PC-3 (cell line): ENCODE measurements at regions not wholly inside any gene's neighbourhood (a gene's known extent, or its start where the extent isn't known, plus 50 kb on each side); places are given as distances from the start of the nearest gene placed in this dataset.

ENCODE experiments used
- EZH2 ChIP-seq: fragments of 300-600 bp; sonication (generic); IDR thresholded peaks from one replicate; pipeline ENCODE4 v1.6.1; 2017; ENCODE audit warnings: antibody characterized with exemption, mild to moderate bottlenecking, low read length; ENCODE audit not compliant: unreplicated experiment
- TF ChIP-seq, protein P1 (sequence below): fragments of 300-600 bp; sonication (generic); conservative IDR thresholded peaks from 2 replicates; pipeline ENCODE4 v1.5.1; 2017; ENCODE audit warnings: antibody characterized with exemption, low read depth, mild to moderate bottlenecking, low read length

DNA sequence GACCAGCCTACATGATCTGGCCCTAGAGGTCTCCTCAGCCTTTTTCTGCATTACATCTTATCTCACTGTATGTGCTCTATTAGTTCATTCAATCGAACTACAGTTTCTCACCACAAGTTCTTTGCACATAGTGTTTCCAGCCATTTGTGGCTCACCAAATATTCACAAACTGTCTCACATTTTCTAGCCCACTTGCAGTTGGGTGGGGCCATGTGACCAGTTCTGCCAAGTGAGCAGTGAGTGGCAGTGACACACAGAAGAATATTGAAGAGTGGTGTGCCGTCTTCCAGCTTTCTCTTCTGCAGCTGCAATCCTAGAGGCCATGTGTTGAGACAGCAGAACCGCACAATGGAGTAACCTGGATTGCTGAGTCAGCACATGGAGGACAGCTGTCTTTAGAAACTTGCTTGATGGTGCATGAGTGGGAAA is 103.2 kb upstream of the ZNF644 start:
- no peak for TF ChIP-seq EZH2
- TF ChIP-seq, protein P1, sequence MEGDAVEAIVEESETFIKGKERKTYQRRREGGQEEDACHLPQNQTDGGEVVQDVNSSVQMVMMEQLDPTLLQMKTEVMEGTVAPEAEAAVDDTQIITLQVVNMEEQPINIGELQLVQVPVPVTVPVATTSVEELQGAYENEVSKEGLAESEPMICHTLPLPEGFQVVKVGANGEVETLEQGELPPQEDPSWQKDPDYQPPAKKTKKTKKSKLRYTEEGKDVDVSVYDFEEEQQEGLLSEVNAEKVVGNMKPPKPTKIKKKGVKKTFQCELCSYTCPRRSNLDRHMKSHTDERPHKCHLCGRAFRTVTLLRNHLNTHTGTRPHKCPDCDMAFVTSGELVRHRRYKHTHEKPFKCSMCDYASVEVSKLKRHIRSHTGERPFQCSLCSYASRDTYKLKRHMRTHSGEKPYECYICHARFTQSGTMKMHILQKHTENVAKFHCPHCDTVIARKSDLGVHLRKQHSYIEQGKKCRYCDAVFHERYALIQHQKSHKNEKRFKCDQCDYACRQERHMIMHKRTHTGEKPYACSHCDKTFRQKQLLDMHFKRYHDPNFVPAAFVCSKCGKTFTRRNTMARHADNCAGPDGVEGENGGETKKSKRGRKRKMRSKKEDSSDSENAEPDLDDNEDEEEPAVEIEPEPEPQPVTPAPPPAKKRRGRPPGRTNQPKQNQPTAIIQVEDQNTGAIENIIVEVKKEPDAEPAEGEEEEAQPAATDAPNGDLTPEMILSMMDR, result no peak
